ENCODE measurements at regions not wholly inside any gene's neighbourhood (a gene's known extent, or its start where the extent isn't known, plus 50 kb on each side); places are given as distances from the start of the nearest gene placed in this dataset.

GRCh38 chr13:105579821-105580710, 955.4 kb downstream of the EFNB2 start:
- TF ChIP-seq CTCF (IDR thresholded peaks at IDR 0.05; ENCODE audit: low read length) (no peak), EZH2 (IDR thresholded peaks at IDR 0.05; ENCODE audit: borderline replicate concordance, low read length) (no peak)
